ENCODE measurements at regions not wholly inside any gene's neighbourhood (a gene's known extent, or its start where the extent isn't known, plus 50 kb on each side); places are given as distances from the start of the nearest gene placed in this dataset.

- 48 to 53% (median 51%) methylated on average over 2 of the region's 2 CpGs for WGBS, 3 donors
- no peaks in the 10 kb centered on the region for H3K9me3 ChIP-seq
- H3K27me3 ChIP-seq (ENCODE audit: insufficient read depth in 3 of 3, low read length in 2 of 3): peaks cover 0 to 30% (median 4%) of the 10 kb centered on the region in 3 donors
- no peak overlapping the region for H3K4me3 ChIP-seq
- H3K4me1 ChIP-seq: no peaks in the 10 kb centered on the region
- intact Hi-C loops (cut with DNase I): loop anchor here in 1 of 2 donors (5.0 kb wide), 1 partner anchor 53 kb away; no protein-coding TSS in a partner anchor
- H3K36me3 ChIP-seq (ENCODE audit: insufficient read depth in 1 of 2, low read depth in 1 of 2): no peaks in the 10 kb centered on the region
- H3K27ac ChIP-seq: no peak overlapping the region
- ATAC-seq: no peak
- no peak for DNase-seq
- TF ChIP-seq CTCF (IDR thresholded peaks at IDR 0.05): no peak
Measured at GRCh38 chr17:45704251-45704650, 79.9 kb upstream of the CRHR1 start.

GRCh38 chr17:45705123-45706009, 78.8 kb upstream of the CRHR1 start:
- TF ChIP-seq CTCF (IDR thresholded peaks at IDR 0.05): no peak
- Histone ChIP-seq H3K36me3 (ENCODE audit: insufficient read depth in 1 of 2, low read depth in 1 of 2) (no peaks in the 10 kb centered on the region), H3K4me3 (no peak overlapping the region), H3K4me1 (no peaks in the 10 kb centered on the region), H3K27me3 (ENCODE audit: insufficient read depth in 3 of 3, low read length in 2 of 3) (peaks cover 0 to 34% (median 4%) of the 10 kb centered on the region in 3 donors), H3K9me3 (no peaks in the 10 kb centered on the region), H3K27ac (no peak overlapping the region)
- intact Hi-C loops (cut with DNase I): no loop called here
- no peak for ATAC-seq
- WGBS, 3 donors: 46 to 54% (median 48%) methylated on average over 5 of the region's 5 CpGs
- no peak for DNase-seq

- peaks cover 0 to 35% (median 4%) of the 10 kb centered on the region in 3 donors for H3K27me3 ChIP-seq (ENCODE audit: insufficient read depth in 3 of 3, low read length in 2 of 3)
- no peak overlapping the region for H3K27ac ChIP-seq
- no peaks in the 10 kb centered on the region for H3K9me3 ChIP-seq
- H3K36me3 ChIP-seq (ENCODE audit: insufficient read depth in 1 of 2, low read depth in 1 of 2): no peaks in the 10 kb centered on the region
- DNase-seq (no peak), ATAC-seq (no peak)
- intact Hi-C loops (cut with DNase I): no loop called here
- 62 to 82% (median 81%) methylated on average over 3 of the region's 3 CpGs for WGBS, 3 donors
- H3K4me1 ChIP-seq: no peaks in the 10 kb centered on the region
- no peak overlapping the region for H3K4me3 ChIP-seq
- TF ChIP-seq CTCF (IDR thresholded peaks at IDR 0.05): no peak
Measured at GRCh38 chr17:45706033-45706432, 78.1 kb upstream of the CRHR1 start.

- H3K4me1 ChIP-seq: no peaks in the 10 kb centered on the region
- H3K27me3 ChIP-seq (ENCODE audit: insufficient read depth in 3 of 3, low read length in 2 of 3): peaks cover 0 to 24% (median 0%) of the 10 kb centered on the region in 3 donors
- WGBS, 3 donors: 55 to 64% (median 61%) methylated on average over 5 of the region's 5 CpGs
- intact Hi-C loops (cut with DNase I): no loop called here
- H3K27ac ChIP-seq: no peak overlapping the region
- H3K9me3 ChIP-seq: no peaks in the 10 kb centered on the region
- no peak for TF ChIP-seq CTCF (IDR thresholded peaks at IDR 0.05)
- no peaks in the 10 kb centered on the region for H3K36me3 ChIP-seq (ENCODE audit: insufficient read depth in 1 of 2, low read depth in 1 of 2)
- DNase-seq (no peak), ATAC-seq (no peak)
- H3K4me3 ChIP-seq: no peak overlapping the region
Measured at GRCh38 chr17:45708707-45709290, 75.3 kb upstream of the CRHR1 start.

Data from psoas muscle (tissue), 7 donors.